HEK293 (cell line): ENCODE measurements at regions not wholly inside any gene's neighbourhood (a gene's known extent, or its start where the extent isn't known, plus 50 kb on each side); places are given as distances from the start of the nearest gene placed in this dataset.

Experiments
- CTCF ChIP-seq: fragments of 450-650 bp; formaldehyde crosslinking; IDR thresholded peaks from 2 replicates; pipeline ENCODE4 v1.5.1; 2016; ENCODE audit warnings: missing biosample characterization, missing genetic modification characterization
- INSM2 ChIP-seq: fragments of 450-650 bp; formaldehyde crosslinking; IDR thresholded peaks from 2 replicates; pipeline ENCODE4 v1.5.1; 2016; ENCODE audit warnings: missing biosample characterization, missing genetic modification characterization
- ZBTB8A ChIP-seq: fragments of 450-650 bp; formaldehyde crosslinking; IDR thresholded peaks from 2 replicates; pipeline ENCODE4 v1.5.1; 2016; ENCODE audit warnings: missing biosample characterization, missing genetic modification characterization
- ZNF274 ChIP-seq, 2 experiments: fragments of 200-500 bp in 1 of 2; fragments of 450-650 bp in 1 of 2; sonication (Bioruptor generic) in 1 of 2; formaldehyde crosslinking in 1 of 2; IDR thresholded peaks; 2 replicates each; pipeline versions ENCODE4 v1.5.1 to v1.6.1; 2014 to 2016; ENCODE audit warnings: borderline replicate concordance in 1 of 2, inconsistent platforms in 1 of 2, low read length in 1 of 2, missing biosample characterization in 1 of 2, missing genetic modification characterization in 1 of 2

- TF ChIP-seq ZNF274 (IDR thresholded peaks at IDR 0.05; ENCODE audit: low read length) (no peak), ZNF274 (tag by site-specific recombination; IDR thresholded peaks at IDR 0.05; ENCODE audit: borderline replicate concordance) (no peak), INSM2 (tag by site-specific recombination) (no peak), CTCF (tag by site-specific recombination) (no peak), ZBTB8A (tag by site-specific recombination) (no peak)
Measured at GRCh38 chr4:138866314-138866713, 149.3 kb upstream of the NOCT start.
